ENCODE measurements at regions not wholly inside any gene's neighbourhood (a gene's known extent, or its start where the extent isn't known, plus 50 kb on each side); places are given as distances from the start of the nearest gene placed in this dataset.

- TF ChIP-seq CTCF (IDR thresholded peaks at IDR 0.05) = no peak
- H3K36me3 ChIP-seq = no peaks in the 10 kb centered on the region
- no peaks in the 10 kb centered on the region for H3K4me1 ChIP-seq
- H3K27me3 ChIP-seq = no peaks in the 10 kb centered on the region
- H3K9me3 ChIP-seq = no peaks in the 10 kb centered on the region
- no peak overlapping the region for H3K4me3 ChIP-seq
- no peak overlapping the region for H3K27ac ChIP-seq
- DNase-seq (ENCODE audit: low spot score) = no peak
These were observed 310.3 kb upstream of the KLF6 start for GRCh38 chr10:4095166-4095917.

GRCh38 chr10:4094751-4095150, 309.7 kb upstream of the KLF6 start:
- Histone ChIP-seq H3K9me3 (no peaks in the 10 kb centered on the region), H3K27me3 (no peaks in the 10 kb centered on the region), H3K4me1 (no peaks in the 10 kb centered on the region), H3K36me3 (no peaks in the 10 kb centered on the region), H3K4me3 (no peak overlapping the region), H3K27ac (no peak overlapping the region)
- no peak for TF ChIP-seq CTCF (IDR thresholded peaks at IDR 0.05)
- no peak for DNase-seq (ENCODE audit: low spot score)

GRCh38 chr10:4093438-4093837, 308.4 kb upstream of the KLF6 start:
- H3K9me3 ChIP-seq = no peaks in the 10 kb centered on the region
- no peaks in the 10 kb centered on the region for H3K27me3 ChIP-seq
- no peak overlapping the region for H3K27ac ChIP-seq
- no peak overlapping the region for H3K4me3 ChIP-seq
- no peaks in the 10 kb centered on the region for H3K36me3 ChIP-seq
- DNase-seq (ENCODE audit: low spot score) = no peak
- TF ChIP-seq CTCF (IDR thresholded peaks at IDR 0.05) = no peak
- H3K4me1 ChIP-seq = no peaks in the 10 kb centered on the region

GRCh38 chr10:4088354-4089066, 303.5 kb upstream of the KLF6 start:
- no peak overlapping the region for H3K27ac ChIP-seq
- no peak for TF ChIP-seq CTCF (IDR thresholded peaks at IDR 0.05)
- no peak for DNase-seq (ENCODE audit: low spot score)
- no peaks in the 10 kb centered on the region for H3K27me3 ChIP-seq
- H3K4me3 ChIP-seq = no peak overlapping the region
- no peaks in the 10 kb centered on the region for H3K36me3 ChIP-seq
- no peaks in the 10 kb centered on the region for H3K9me3 ChIP-seq
- H3K4me1 ChIP-seq = peaks cover 0 to 22% of the 10 kb centered on the region in 2 donors

- no peak for TF ChIP-seq CTCF (IDR thresholded peaks at IDR 0.05)
- no peaks in the 10 kb centered on the region for H3K9me3 ChIP-seq
- H3K4me1 ChIP-seq = peaks cover 0 to 42% of the 10 kb centered on the region in 2 donors
- peak overlapping the region; percentile 42 to 52 for H3K27ac ChIP-seq
- no peak for DNase-seq (ENCODE audit: low spot score)
- peak overlapping the region; percentile 9 to 26 for H3K4me3 ChIP-seq
- H3K27me3 ChIP-seq = no peaks in the 10 kb centered on the region
- no peaks in the 10 kb centered on the region for H3K36me3 ChIP-seq
These were observed 301.3 kb upstream of the KLF6 start for GRCh38 chr10:4086131-4086898.

Data from right atrium auricular region (tissue), 2 donors.